ENCODE measurements at regions not wholly inside any gene's neighbourhood (a gene's known extent, or its start where the extent isn't known, plus 50 kb on each side); places are given as distances from the start of the nearest gene placed in this dataset.
A peak's percentile ranks its signal among the peaks of the same experiment; 100 is the strongest.

DNA sequence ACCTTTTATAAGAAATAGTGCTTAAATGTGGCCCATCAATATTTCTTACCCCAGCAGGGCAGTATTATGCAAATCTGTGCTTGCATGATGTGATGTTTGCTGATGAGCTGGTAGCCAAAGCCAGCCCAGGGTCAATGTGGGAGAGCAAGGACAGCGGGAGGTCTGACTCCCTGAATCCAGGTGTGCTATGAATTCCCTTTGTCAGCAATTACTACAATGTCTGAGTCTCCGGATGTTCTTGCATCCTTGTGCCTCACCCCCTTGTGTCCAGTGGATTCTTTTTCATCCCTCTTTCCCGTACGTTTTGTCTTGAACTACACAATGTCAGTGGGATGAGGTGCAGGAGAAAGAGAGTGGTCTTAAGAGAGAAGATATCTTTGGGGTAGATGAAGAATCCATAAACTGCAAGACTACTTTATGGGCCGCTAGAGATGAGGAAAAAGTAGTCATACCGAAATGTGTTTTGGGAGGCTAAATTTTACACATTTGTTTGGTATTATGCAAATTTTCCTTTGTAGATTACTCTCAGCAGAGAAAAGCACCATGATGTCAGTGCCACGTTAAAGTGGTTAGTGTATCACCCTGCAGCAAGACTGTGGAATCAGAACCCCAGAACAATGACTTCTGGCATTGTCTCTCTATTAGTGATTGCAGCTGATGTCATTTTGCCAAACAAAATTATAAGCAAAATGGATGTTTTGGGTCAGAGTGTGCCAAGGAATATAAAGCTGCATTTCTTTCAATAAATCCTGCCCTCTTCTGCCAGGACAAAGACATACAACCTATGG is 53.5 kb upstream of the TSHZ3 start:
- WGBS (ENCODE audit: low lambda C conversion rate, missing lambda C conversion rate) = 78% methylated on average over 7 of the region's 7 CpGs
- no peak overlapping the region for H3K4me2 ChIP-seq

GRCh38 chr19:31406106-31406505 is 56.9 kb upstream of the TSHZ3 start:
- DNase-seq (ENCODE audit: low spot score) = no peak
- H3K4me1 ChIP-seq (ENCODE audit: insufficient read depth) = no peaks in the 10 kb centered on the region
- no peak for TF ChIP-seq EZH2 (IDR thresholded peaks at IDR 0.05; ENCODE audit: borderline replicate concordance)
- no peak for TF ChIP-seq EZH2phosphoT487 (IDR thresholded peaks at IDR 0.05; ENCODE audit: low read depth, severe bottlenecking, unreplicated experiment)
- no peak for TF ChIP-seq CTCF (IDR thresholded peaks at IDR 0.05; ENCODE audit: poor library complexity)
- peaks cover 4% of the 10 kb centered on the region for H3K27me3 ChIP-seq
- H3K9me3 ChIP-seq (ENCODE audit: low read depth) = no peaks in the 10 kb centered on the region
- no peak overlapping the region for H3K27ac ChIP-seq
- H2AFZ ChIP-seq = no peak overlapping the region
- H3K4me2 ChIP-seq = no peak overlapping the region
- H4K20me1 ChIP-seq (ENCODE audit: insufficient read depth, poor library complexity, severe bottlenecking) = no peaks in the 10 kb centered on the region
- no peak overlapping the region for H3K4me3 ChIP-seq
- no peaks in the 10 kb centered on the region for H3K9me2 ChIP-seq (replicated peaks; ENCODE audit: insufficient read depth)
- H3K36me3 ChIP-seq (replicated peaks; ENCODE audit: insufficient read depth, low read depth) = no peaks in the 10 kb centered on the region
- no peaks in the 10 kb centered on the region for H3K79me2 ChIP-seq
- 94% methylated on average over 4 of the region's 4 CpGs for WGBS (ENCODE audit: low lambda C conversion rate, missing lambda C conversion rate)

More for the DNA sequence above, 53.5 kb upstream of the TSHZ3 start:
- Histone ChIP-seq H2AFZ (no peak overlapping the region), H3K9me2 (replicated peaks; ENCODE audit: insufficient read depth) (no peaks in the 10 kb centered on the region), H3K27ac (no peak overlapping the region), H3K4me1 (ENCODE audit: insufficient read depth) (no peaks in the 10 kb centered on the region), H4K20me1 (ENCODE audit: insufficient read depth, poor library complexity, severe bottlenecking) (no peaks in the 10 kb centered on the region), H3K4me3 (no peak overlapping the region), H3K36me3 (replicated peaks; ENCODE audit: insufficient read depth, low read depth) (no peaks in the 10 kb centered on the region), H3K79me2 (no peaks in the 10 kb centered on the region), H3K9me3 (ENCODE audit: low read depth) (no peaks in the 10 kb centered on the region), H3K27me3 (peaks cover 4% of the 10 kb centered on the region)
- TF ChIP-seq EZH2 (IDR thresholded peaks at IDR 0.05; ENCODE audit: borderline replicate concordance) (no peak), EZH2phosphoT487 (IDR thresholded peaks at IDR 0.05; ENCODE audit: low read depth, severe bottlenecking, unreplicated experiment) (no peak), CTCF (IDR thresholded peaks at IDR 0.05; ENCODE audit: poor library complexity) (no peak)
- no peak for DNase-seq (ENCODE audit: low spot score)

- peaks cover 4% of the 10 kb centered on the region for H3K27me3 ChIP-seq
- DNase-seq (ENCODE audit: low spot score) = peak; percentile 38
- H3K4me1 ChIP-seq (ENCODE audit: insufficient read depth) = no peaks in the 10 kb centered on the region
- H3K4me2 ChIP-seq = no peak overlapping the region
- TF ChIP-seq EZH2 (IDR thresholded peaks at IDR 0.05; ENCODE audit: borderline replicate concordance) = no peak
- no peak for TF ChIP-seq CTCF (IDR thresholded peaks at IDR 0.05; ENCODE audit: poor library complexity)
- TF ChIP-seq EZH2phosphoT487 (IDR thresholded peaks at IDR 0.05; ENCODE audit: low read depth, severe bottlenecking, unreplicated experiment) = no peak
- no peak overlapping the region for H3K4me3 ChIP-seq
- no peaks in the 10 kb centered on the region for H3K79me2 ChIP-seq
- H3K9me2 ChIP-seq (replicated peaks; ENCODE audit: insufficient read depth) = no peaks in the 10 kb centered on the region
- H4K20me1 ChIP-seq (ENCODE audit: insufficient read depth, poor library complexity, severe bottlenecking) = no peaks in the 10 kb centered on the region
- peak overlapping the region; percentile 69 for H3K27ac ChIP-seq
- H2AFZ ChIP-seq = no peak overlapping the region
- 78% methylated on average over 3 of the region's 3 CpGs for whole genome bisulfite sequencing (ENCODE audit: low lambda C conversion rate, missing lambda C conversion rate)
- no peaks in the 10 kb centered on the region for H3K36me3 ChIP-seq (replicated peaks; ENCODE audit: insufficient read depth, low read depth)
- H3K9me3 ChIP-seq (ENCODE audit: low read depth) = no peaks in the 10 kb centered on the region
Measured at GRCh38 chr19:31408460-31409124, 59.4 kb upstream of the TSHZ3 start.
